Right atrium auricular region (tissue), 2 donors: ENCODE measurements at regions not wholly inside any gene's neighbourhood (a gene's known extent, or its start where the extent isn't known, plus 50 kb on each side); places are given as distances from the start of the nearest gene placed in this dataset.

Experiments used
- DNase-seq: peaks from one replicate; pipeline ENCODE4 v3.0.0-alpha.2; 2019; ENCODE audit warnings: low spot score
- H3K27ac ChIP-seq, 2 donors: fragments of 200-600 bp; sonication (generic); 1 replicate in 1 of 2; 2 replicates in 1 of 2; pipeline ENCODE4 v1.5.1; 2016 to 2019
- H3K27me3 ChIP-seq, 2 donors: fragments of 200-600 bp; sonication (generic); one replicate each; pipeline versions ENCODE4 v1.5.1 to v1.6.0; 2017 to 2019
- H3K36me3 ChIP-seq: fragments of 200-600 bp; sonication (generic); one replicate; pipeline ENCODE4 v1.5.1; 2016
- H3K4me1 ChIP-seq, 2 donors: fragments of 200-600 bp; sonication (generic); one replicate each; pipeline versions ENCODE4 v1.5.1 to v1.6.0; 2017 to 2019
- H3K4me3 ChIP-seq, 2 donors: fragments of 200-600 bp; sonication (generic); 1 replicate in 1 of 2; 2 replicates in 1 of 2; pipeline ENCODE4 v1.5.1; 2017 to 2019; ENCODE audit warnings: mild to moderate bottlenecking in 1 of 2, moderate library complexity in 1 of 2
- H3K9me3 ChIP-seq, 2 donors: fragments of 200-600 bp; sonication (generic); one replicate each; pipeline ENCODE4 v1.5.1; 2019
- TF ChIP-seq, protein P1 (sequence below), 2 donors: fragments of 200-600 bp; sonication (generic); IDR thresholded peaks; one replicate each; pipeline ENCODE4 v1.5.1; 2019; ENCODE audit warnings: antibody characterized with exemption in 2 of 2

DNA sequence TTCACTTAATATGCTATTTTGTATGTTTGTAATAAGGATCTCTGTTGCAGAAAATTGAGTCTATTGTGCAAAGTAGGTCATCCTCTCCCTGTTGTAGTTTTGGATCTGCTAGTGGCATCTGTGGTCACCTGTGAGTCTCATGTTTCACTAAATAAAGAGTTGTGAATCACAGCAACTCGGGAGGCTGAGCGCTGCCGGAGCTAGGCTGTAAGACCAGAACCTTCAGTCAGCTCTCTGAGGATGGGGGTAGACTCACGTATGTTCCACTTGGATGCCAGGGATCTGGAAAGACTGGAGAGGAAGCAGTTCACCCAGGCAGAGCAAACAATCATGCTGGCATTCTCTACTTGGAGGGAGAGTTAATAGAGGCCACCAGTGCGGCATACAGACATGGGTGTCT lies 187.3 kb upstream of the FOXA2 start:
- H3K9me3 ChIP-seq, result no peaks in the 10 kb centered on the region
- TF ChIP-seq, protein P1, sequence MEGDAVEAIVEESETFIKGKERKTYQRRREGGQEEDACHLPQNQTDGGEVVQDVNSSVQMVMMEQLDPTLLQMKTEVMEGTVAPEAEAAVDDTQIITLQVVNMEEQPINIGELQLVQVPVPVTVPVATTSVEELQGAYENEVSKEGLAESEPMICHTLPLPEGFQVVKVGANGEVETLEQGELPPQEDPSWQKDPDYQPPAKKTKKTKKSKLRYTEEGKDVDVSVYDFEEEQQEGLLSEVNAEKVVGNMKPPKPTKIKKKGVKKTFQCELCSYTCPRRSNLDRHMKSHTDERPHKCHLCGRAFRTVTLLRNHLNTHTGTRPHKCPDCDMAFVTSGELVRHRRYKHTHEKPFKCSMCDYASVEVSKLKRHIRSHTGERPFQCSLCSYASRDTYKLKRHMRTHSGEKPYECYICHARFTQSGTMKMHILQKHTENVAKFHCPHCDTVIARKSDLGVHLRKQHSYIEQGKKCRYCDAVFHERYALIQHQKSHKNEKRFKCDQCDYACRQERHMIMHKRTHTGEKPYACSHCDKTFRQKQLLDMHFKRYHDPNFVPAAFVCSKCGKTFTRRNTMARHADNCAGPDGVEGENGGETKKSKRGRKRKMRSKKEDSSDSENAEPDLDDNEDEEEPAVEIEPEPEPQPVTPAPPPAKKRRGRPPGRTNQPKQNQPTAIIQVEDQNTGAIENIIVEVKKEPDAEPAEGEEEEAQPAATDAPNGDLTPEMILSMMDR (IDR thresholded peaks at IDR 0.05), result no peak

DNA sequence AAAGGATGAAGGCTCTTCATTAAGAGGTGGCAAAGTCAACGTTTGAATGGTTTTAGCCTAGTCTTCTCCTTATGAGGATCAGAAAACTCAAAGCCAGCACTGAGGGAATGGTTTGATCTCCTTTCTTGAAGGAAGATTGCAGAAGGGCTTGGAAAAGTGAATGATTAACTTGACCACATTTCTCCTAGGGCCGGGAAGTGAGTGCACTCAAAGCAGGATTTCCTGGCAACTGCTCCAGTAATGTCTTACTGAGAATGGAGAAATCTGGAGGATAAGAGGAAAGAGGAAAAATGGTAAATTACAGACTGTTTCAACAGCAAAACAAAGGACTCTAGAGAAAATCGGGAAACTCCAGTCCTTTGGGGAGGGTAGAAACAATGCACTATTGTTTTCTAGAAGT lies 189.0 kb upstream of the FOXA2 start:
- Histone ChIP-seq H3K27me3 (no peaks in the 10 kb centered on the region), H3K4me3 (no peak overlapping the region), H3K36me3 (no peaks in the 10 kb centered on the region), H3K4me1 (peaks cover 0 to 4% of the 10 kb centered on the region in 2 donors), H3K27ac (no peak overlapping the region), H3K9me3 (no peaks in the 10 kb centered on the region)
- TF ChIP-seq, protein P1 (IDR thresholded peaks at IDR 0.05), result no peak
- DNase-seq, result no peak

More for the DNA sequence above, 187.3 kb upstream of the FOXA2 start:
- DNase-seq, result no peak
- H3K4me3 ChIP-seq, result no peak overlapping the region
- H3K36me3 ChIP-seq, result no peaks in the 10 kb centered on the region
- no peaks in the 10 kb centered on the region for H3K27me3 ChIP-seq
- H3K4me1 ChIP-seq, result peaks cover 0 to 4% of the 10 kb centered on the region in 2 donors
- H3K27ac ChIP-seq, result no peak overlapping the region

DNA sequence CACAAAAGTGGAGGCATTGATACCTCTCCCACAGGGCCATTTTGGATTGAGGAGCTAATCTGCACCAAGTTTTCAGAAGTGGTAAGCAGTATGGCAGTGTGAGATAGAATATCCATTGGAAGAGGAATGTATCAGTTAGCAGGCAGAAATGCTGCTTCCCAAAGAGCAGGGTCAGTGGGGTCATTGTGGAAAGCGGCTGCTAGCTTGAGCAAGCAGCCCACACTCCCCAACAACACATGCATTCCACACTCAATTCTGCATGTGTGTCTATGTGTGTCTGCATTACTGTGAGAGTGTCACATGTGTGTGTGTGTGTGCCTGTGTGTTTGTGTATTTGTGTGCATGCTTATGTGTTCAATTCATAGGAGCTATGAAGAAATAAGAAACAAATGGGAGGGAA lies 190.9 kb upstream of the FOXA2 start:
- no peak for DNase-seq
- H3K4me1 ChIP-seq, result peaks cover 0 to 4% of the 10 kb centered on the region in 2 donors
- H3K4me3 ChIP-seq, result no peak overlapping the region
- no peaks in the 10 kb centered on the region for H3K36me3 ChIP-seq
- TF ChIP-seq, protein P1 (IDR thresholded peaks at IDR 0.05), result no peak
- H3K9me3 ChIP-seq, result no peaks in the 10 kb centered on the region
- no peak overlapping the region for H3K27ac ChIP-seq
- H3K27me3 ChIP-seq, result no peaks in the 10 kb centered on the region

DNA sequence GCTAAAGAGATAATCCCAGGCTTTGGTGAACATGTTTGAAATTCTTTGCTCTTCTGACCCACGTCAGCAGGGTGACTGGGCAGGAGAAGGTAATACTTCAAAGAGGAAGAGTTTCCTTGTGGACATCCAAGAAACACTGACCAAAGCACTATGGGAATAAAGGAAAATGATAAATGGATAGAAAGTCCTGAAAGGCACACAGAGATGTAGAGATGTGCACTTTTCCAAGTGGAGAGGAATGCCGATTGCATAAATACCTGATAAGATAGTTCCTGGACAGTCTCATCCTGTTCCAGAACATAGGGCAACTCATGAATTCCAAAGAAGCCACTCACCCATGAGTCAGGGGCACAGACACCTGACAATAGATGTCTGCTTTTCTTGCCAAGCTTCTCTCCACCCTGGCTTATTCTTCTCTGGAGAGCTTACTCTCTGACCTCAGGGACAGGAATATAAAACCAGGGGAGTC lies 191.3 kb upstream of the FOXA2 start:
- Histone ChIP-seq H3K4me3 (no peak overlapping the region), H3K27me3 (no peaks in the 10 kb centered on the region), H3K9me3 (no peaks in the 10 kb centered on the region), H3K27ac (no peak overlapping the region), H3K36me3 (no peaks in the 10 kb centered on the region), H3K4me1 (peaks cover 0 to 4% of the 10 kb centered on the region in 2 donors)
- DNase-seq, result no peak
- TF ChIP-seq, protein P1 (IDR thresholded peaks at IDR 0.05), result no peak

DNA sequence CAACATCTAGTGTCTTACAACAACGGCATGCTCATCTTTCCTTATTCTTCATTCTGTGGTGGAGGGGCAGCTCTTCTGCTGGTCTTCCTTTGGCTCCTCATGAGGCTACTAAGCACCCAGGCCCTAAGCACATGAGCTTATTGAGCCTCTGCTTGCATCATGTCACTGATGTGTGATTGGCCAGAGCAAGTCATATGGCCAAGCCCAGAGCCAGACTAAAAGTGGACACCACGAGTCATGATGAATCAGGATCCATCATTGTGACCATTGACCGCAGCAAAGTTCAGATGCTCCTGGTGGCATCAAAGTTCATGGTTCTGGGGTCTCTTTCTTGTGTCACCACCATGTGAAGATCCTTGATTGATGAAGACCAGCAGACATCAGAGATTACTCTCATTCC lies 192.0 kb upstream of the FOXA2 start:
- TF ChIP-seq, protein P1 (IDR thresholded peaks at IDR 0.05), result no peak
- DNase-seq, result no peak
- no peaks in the 10 kb centered on the region for H3K27me3 ChIP-seq
- H3K9me3 ChIP-seq, result no peaks in the 10 kb centered on the region
- no peak overlapping the region for H3K27ac ChIP-seq
- H3K4me3 ChIP-seq, result no peak overlapping the region
- H3K36me3 ChIP-seq, result no peaks in the 10 kb centered on the region
- peaks cover 0 to 4% of the 10 kb centered on the region in 2 donors for H3K4me1 ChIP-seq

DNA sequence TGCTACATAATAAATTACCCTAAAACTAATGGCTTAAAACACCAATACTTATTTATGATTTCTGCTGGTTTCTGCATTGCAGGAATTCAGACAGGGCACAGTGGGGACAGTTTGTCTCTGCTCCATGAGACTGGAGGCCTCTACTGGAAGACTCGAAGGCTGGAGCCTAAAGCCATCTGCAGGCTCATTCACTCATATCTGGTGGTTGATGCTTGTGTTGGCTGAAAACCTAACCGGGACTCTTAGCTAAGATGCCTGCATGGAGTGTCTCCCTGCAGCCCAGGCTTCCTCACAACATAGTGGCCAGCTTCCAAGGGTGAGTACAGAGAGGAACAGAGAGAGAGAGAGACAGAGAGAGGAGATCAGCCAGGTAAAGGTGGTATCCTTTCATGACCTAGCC lies 195.5 kb upstream of the FOXA2 start:
- Histone ChIP-seq H3K9me3 (no peaks in the 10 kb centered on the region), H3K27ac (no peak overlapping the region), H3K4me1 (no peaks in the 10 kb centered on the region)

More for the DNA sequence above, 195.5 kb upstream of the FOXA2 start:
- no peaks in the 10 kb centered on the region for H3K36me3 ChIP-seq
- H3K4me3 ChIP-seq, result no peak overlapping the region
- TF ChIP-seq, protein P1 (IDR thresholded peaks at IDR 0.05), result no peak
- no peak for DNase-seq
- H3K27me3 ChIP-seq, result no peaks in the 10 kb centered on the region
